ENCODE measurements at regions not wholly inside any gene's neighbourhood (a gene's known extent, or its start where the extent isn't known, plus 50 kb on each side); places are given as distances from the start of the nearest gene placed in this dataset.

DNA sequence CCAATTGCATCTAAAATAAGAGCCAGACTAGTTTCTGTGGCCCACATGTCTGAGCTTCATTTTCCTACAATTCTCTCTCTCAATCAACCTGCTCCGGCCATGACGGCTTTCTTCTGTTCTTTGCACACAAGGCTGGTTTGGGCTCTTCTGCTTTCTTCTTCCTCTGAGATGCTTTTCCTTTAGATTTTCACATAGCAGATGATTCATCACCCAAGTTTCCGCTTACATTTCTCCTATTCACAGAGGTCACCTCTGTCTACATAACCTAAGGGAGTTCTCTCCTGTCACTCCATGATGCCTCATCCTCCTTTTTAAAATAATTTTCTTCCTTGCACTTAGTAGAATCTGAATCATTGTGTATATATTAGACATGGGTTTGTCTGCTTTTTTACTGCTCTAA, 334.6 kb upstream of the TUSC1 start (continued):
- TF ChIP-seq, protein P1, sequence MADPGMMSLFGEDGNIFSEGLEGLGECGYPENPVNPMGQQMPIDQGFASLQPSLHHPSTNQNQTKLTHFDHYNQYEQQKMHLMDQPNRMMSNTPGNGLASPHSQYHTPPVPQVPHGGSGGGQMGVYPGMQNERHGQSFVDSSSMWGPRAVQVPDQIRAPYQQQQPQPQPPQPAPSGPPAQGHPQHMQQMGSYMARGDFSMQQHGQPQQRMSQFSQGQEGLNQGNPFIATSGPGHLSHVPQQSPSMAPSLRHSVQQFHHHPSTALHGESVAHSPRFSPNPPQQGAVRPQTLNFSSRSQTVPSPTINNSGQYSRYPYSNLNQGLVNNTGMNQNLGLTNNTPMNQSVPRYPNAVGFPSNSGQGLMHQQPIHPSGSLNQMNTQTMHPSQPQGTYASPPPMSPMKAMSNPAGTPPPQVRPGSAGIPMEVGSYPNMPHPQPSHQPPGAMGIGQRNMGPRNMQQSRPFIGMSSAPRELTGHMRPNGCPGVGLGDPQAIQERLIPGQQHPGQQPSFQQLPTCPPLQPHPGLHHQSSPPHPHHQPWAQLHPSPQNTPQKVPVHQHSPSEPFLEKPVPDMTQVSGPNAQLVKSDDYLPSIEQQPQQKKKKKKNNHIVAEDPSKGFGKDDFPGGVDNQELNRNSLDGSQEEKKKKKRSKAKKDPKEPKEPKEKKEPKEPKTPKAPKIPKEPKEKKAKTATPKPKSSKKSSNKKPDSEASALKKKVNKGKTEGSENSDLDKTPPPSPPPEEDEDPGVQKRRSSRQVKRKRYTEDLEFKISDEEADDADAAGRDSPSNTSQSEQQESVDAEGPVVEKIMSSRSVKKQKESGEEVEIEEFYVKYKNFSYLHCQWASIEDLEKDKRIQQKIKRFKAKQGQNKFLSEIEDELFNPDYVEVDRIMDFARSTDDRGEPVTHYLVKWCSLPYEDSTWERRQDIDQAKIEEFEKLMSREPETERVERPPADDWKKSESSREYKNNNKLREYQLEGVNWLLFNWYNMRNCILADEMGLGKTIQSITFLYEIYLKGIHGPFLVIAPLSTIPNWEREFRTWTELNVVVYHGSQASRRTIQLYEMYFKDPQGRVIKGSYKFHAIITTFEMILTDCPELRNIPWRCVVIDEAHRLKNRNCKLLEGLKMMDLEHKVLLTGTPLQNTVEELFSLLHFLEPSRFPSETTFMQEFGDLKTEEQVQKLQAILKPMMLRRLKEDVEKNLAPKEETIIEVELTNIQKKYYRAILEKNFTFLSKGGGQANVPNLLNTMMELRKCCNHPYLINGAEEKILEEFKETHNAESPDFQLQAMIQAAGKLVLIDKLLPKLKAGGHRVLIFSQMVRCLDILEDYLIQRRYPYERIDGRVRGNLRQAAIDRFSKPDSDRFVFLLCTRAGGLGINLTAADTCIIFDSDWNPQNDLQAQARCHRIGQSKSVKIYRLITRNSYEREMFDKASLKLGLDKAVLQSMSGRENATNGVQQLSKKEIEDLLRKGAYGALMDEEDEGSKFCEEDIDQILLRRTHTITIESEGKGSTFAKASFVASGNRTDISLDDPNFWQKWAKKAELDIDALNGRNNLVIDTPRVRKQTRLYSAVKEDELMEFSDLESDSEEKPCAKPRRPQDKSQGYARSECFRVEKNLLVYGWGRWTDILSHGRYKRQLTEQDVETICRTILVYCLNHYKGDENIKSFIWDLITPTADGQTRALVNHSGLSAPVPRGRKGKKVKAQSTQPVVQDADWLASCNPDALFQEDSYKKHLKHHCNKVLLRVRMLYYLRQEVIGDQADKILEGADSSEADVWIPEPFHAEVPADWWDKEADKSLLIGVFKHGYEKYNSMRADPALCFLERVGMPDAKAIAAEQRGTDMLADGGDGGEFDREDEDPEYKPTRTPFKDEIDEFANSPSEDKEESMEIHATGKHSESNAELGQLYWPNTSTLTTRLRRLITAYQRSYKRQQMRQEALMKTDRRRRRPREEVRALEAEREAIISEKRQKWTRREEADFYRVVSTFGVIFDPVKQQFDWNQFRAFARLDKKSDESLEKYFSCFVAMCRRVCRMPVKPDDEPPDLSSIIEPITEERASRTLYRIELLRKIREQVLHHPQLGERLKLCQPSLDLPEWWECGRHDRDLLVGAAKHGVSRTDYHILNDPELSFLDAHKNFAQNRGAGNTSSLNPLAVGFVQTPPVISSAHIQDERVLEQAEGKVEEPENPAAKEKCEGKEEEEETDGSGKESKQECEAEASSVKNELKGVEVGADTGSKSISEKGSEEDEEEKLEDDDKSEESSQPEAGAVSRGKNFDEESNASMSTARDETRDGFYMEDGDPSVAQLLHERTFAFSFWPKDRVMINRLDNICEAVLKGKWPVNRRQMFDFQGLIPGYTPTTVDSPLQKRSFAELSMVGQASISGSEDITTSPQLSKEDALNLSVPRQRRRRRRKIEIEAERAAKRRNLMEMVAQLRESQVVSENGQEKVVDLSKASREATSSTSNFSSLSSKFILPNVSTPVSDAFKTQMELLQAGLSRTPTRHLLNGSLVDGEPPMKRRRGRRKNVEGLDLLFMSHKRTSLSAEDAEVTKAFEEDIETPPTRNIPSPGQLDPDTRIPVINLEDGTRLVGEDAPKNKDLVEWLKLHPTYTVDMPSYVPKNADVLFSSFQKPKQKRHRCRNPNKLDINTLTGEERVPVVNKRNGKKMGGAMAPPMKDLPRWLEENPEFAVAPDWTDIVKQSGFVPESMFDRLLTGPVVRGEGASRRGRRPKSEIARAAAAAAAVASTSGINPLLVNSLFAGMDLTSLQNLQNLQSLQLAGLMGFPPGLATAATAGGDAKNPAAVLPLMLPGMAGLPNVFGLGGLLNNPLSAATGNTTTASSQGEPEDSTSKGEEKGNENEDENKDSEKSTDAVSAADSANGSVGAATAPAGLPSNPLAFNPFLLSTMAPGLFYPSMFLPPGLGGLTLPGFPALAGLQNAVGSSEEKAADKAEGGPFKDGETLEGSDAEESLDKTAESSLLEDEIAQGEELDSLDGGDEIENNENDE (IDR thresholded peaks at IDR 0.05; ENCODE audit: insufficient replicate concordance, low read length), result no peak
